ENCODE measurements at regions not wholly inside any gene's neighbourhood (a gene's known extent, or its start where the extent isn't known, plus 50 kb on each side); places are given as distances from the start of the nearest gene placed in this dataset.

GRCh38 chr14:43894534-43894933 is 612.5 kb downstream of the FSCB start:
- no peak for TF ChIP-seq EZH2 (IDR thresholded peaks at IDR 0.05; ENCODE audit: low read length, missing control alignments)
- peak; percentile 22 to 41 for TF ChIP-seq CTCF (conservative IDR thresholded peaks at IDR 0.05 in 1 of 2, IDR thresholded peaks at IDR 0.05 in 1 of 2; ENCODE audit: low read depth in 1 of 2, low read length in 2 of 2)
